Lower lobe of right lung (tissue), 2 donors: ENCODE measurements at regions not wholly inside any gene's neighbourhood (a gene's known extent, or its start where the extent isn't known, plus 50 kb on each side); places are given as distances from the start of the nearest gene placed in this dataset.

Source experiments
- ATAC-seq, 2 donors: fragments of 200-7000 bp; cut with Tn5 transposase; one replicate each; pipeline ENCODE4 v1.9.1; 2020 to 2022; ENCODE audit warnings: mild to moderate bottlenecking in 2 of 2, moderate library complexity in 2 of 2
- DNase-seq: peaks from one replicate; pipeline ENCODE4 v3.0.0-alpha.2; 2020
- H3K27ac ChIP-seq: fragments of 200-600 bp; one replicate; pipeline ENCODE4 v1.8.0; 2022
- H3K27me3 ChIP-seq: fragments of 200-600 bp; one replicate; pipeline ENCODE4 v1.8.0; 2022; ENCODE audit warnings: low read depth
- H3K36me3 ChIP-seq: fragments of 200-600 bp; one replicate; pipeline ENCODE4 v1.8.0; 2022; ENCODE audit warnings: mild to moderate bottlenecking
- H3K4me1 ChIP-seq: fragments of 200-600 bp; one replicate; pipeline ENCODE4 v1.8.0; 2022
- H3K4me3 ChIP-seq: fragments of 200-600 bp; one replicate; pipeline ENCODE4 v1.8.0; 2022; ENCODE audit warnings: mild to moderate bottlenecking
- H3K9me3 ChIP-seq: fragments of 200-600 bp; one replicate; pipeline ENCODE4 v1.8.0; 2022
- CTCF ChIP-seq: fragments of 200-600 bp; IDR thresholded peaks from one replicate; pipeline ENCODE4 v1.8.0; 2022; ENCODE audit warnings: antibody characterized with exemption, mild to moderate bottlenecking
- intact Hi-C: fragments of 100-400 bp; cut with DNase I; formaldehyde crosslinking; loops from one replicate; pipeline ENCODE4 v1.11.0; 2022
- donor health status: DM: no; HTN: yes; CAD: no; lungs with severe emphysema.

DNA sequence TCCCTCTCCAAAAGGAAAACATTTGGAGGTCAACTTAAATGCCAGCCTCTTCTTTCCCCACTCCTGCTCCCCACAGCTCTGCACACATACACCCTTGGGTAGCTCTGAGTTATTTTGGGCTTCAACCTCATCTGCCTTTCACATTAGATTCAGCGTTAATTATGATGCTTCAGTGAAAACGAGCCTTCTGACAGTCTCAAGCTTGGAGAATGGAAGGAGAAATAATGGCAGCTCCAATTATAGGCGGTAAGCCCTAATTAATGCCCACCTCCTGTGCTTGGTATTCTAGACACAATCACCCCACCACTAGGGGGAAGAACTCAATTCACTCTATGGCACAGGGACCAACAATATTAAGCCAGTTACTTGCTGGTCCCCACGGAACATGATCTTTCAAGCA, 397.9 kb downstream of the BRINP2 start:
- DNase-seq = no peak
- no peak overlapping the region for H3K4me3 ChIP-seq
- H3K27ac ChIP-seq = no peak overlapping the region
- TF ChIP-seq CTCF = no peak
- no peaks in the 10 kb centered on the region for H3K27me3 ChIP-seq
- H3K36me3 ChIP-seq = no peaks in the 10 kb centered on the region
- intact Hi-C loops = no loop called here
- H3K4me1 ChIP-seq = no peaks in the 10 kb centered on the region
- ATAC-seq = no peak
- no peaks in the 10 kb centered on the region for H3K9me3 ChIP-seq

- Histone ChIP-seq H3K4me3 (no peak overlapping the region), H3K4me1 (no peaks in the 10 kb centered on the region), H3K27me3 (no peaks in the 10 kb centered on the region), H3K36me3 (no peaks in the 10 kb centered on the region), H3K9me3 (no peaks in the 10 kb centered on the region), H3K27ac (no peak overlapping the region)
- no peak for TF ChIP-seq CTCF
- intact Hi-C loops = no loop called here
- ATAC-seq (no peak), DNase-seq (no peak)
These were observed 396.6 kb downstream of the BRINP2 start for GRCh38 chr1:177567393-177567792.

DNA sequence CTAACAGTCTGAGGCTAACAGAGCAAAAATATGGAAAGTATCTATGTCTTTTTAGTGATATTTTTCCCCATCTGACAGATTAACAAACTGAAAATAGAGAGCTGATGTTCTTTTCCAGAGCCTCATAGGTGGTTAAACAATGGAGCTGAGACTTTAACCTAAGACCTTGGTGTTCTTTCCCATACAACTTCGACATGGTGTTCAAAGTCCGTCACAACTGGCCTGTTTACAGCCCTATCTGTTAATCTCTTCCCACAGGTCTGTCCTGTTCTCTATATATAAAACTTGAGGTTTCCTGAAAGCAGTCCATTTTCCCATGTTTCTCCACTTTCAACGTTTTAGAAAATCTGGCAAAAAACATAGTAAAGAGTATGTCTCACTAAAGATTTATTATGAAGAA, 395.7 kb downstream of the BRINP2 start:
- no peaks in the 10 kb centered on the region for H3K27me3 ChIP-seq
- intact Hi-C loops = no loop called here
- H3K4me3 ChIP-seq = no peak overlapping the region
- DNase-seq (no peak), ATAC-seq (no peak)
- H3K27ac ChIP-seq = no peak overlapping the region
- H3K36me3 ChIP-seq = no peaks in the 10 kb centered on the region
- TF ChIP-seq CTCF = no peak
- no peaks in the 10 kb centered on the region for H3K9me3 ChIP-seq
- H3K4me1 ChIP-seq = no peaks in the 10 kb centered on the region

GRCh38 chr1:177561436-177561835, 390.7 kb downstream of the BRINP2 start:
- Histone ChIP-seq H3K27ac (no peak overlapping the region), H3K27me3 (no peaks in the 10 kb centered on the region), H3K4me1 (no peaks in the 10 kb centered on the region), H3K4me3 (no peak overlapping the region), H3K36me3 (no peaks in the 10 kb centered on the region), H3K9me3 (no peaks in the 10 kb centered on the region)
- ATAC-seq (no peak), DNase-seq (no peak)
- intact Hi-C loops = no loop called here
- no peak for TF ChIP-seq CTCF

- DNase-seq (no peak), ATAC-seq (no peak)
- intact Hi-C loops = no loop called here
- Histone ChIP-seq H3K27me3 (no peaks in the 10 kb centered on the region), H3K36me3 (no peaks in the 10 kb centered on the region), H3K27ac (no peak overlapping the region), H3K4me3 (no peak overlapping the region), H3K4me1 (no peaks in the 10 kb centered on the region), H3K9me3 (no peaks in the 10 kb centered on the region)
- no peak for TF ChIP-seq CTCF
These were observed 387.6 kb downstream of the BRINP2 start for GRCh38 chr1:177558372-177558771.

- no peaks in the 10 kb centered on the region for H3K27me3 ChIP-seq
- H3K4me1 ChIP-seq = no peaks in the 10 kb centered on the region
- intact Hi-C loops = no loop called here
- H3K36me3 ChIP-seq = no peaks in the 10 kb centered on the region
- no peak overlapping the region for H3K4me3 ChIP-seq
- ATAC-seq = no peak
- no peak overlapping the region for H3K27ac ChIP-seq
- TF ChIP-seq CTCF = no peak
- no peak for DNase-seq
- H3K9me3 ChIP-seq = no peaks in the 10 kb centered on the region
These were observed 385.4 kb downstream of the BRINP2 start for GRCh38 chr1:177556163-177556562.
